Activated CD4-positive, alpha-beta T cell treated with anti-CD3 and anti-CD28 coated beads, Interleukin-2, Interleukin-4, amounts not matched to agents 100 ng/mL and 50 ng/mL, durations not matched to agents 16 hours and 8 hours (primary cell): ENCODE measurements at regions not wholly inside any gene's neighbourhood (a gene's known extent, or its start where the extent isn't known, plus 50 kb on each side); places are given as distances from the start of the nearest gene placed in this dataset.
"Not testable (repeated sequence)": the region's sequence is repeated elsewhere in the genome, so short reads cannot be mapped to it uniquely, and the experiment has no call there.

Experiments used
- DNase-seq: peaks from one replicate; pipeline ENCODE4 v3.0.0-alpha.2; 2020; ENCODE audit warnings: low spot score

DNA sequence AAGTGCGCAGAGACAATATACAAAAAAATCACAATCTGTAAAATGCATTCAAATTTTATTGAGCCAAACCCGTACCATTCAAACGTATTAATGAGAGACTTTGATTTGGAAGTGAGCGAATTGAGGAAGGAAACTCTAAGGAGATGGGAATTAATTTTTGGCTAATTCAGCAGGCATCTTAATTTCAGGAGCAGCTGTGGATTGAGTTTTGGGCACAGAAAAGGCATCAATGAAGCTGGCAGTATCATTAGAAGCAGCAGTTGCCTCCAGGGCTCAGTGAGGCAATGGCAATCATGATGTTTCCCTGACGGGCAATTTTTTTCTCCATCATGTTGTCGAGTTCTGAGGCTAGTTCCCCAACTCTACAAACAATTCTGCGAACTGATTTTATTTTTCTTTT lies 2041.6 kb downstream of the NCAM2 start:
- no peak for DNase-seq

DNA sequence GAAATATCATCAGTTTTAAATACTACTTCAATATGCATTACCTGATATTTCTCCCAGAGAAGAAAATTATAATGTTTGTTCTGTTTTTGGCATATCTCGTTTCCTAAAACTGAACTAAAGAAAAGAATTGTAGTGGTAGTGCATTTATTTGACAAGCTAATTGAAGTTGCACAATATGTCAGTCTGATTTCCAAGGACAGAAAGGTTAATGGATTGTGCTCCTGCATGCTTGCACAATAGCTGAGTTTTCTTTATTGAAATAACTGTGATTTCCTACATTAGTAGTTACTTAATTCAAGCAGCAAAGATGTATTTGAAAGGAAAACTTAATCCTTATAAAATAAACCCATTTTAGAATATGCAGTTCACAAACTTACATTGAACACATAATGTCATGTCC lies 2047.7 kb downstream of the NCAM2 start:
- DNase-seq = no peak

GRCh38 chr21:23067672-23068071 lies 2069.5 kb downstream of the NCAM2 start:
- DNase-seq = no peak

DNA sequence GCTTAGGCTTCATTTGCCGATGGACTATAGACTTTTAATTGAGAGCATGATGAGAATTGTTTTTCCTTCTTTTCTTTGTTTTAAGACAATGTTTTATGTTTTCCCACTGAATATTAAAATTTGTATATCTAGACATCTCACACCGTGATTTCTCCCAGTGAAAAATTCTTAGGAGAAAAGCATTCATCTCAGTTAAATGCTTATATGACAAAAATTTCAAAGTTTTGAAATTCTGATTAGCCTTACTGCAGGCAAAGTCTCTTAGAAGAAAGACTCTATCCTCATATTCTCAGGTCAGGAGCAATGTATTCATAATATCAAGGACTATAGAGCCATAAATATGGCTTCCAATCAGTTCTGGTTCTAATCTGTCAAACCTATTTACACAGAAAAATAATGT lies 2085.0 kb downstream of the NCAM2 start:
- no peak for DNase-seq

DNA sequence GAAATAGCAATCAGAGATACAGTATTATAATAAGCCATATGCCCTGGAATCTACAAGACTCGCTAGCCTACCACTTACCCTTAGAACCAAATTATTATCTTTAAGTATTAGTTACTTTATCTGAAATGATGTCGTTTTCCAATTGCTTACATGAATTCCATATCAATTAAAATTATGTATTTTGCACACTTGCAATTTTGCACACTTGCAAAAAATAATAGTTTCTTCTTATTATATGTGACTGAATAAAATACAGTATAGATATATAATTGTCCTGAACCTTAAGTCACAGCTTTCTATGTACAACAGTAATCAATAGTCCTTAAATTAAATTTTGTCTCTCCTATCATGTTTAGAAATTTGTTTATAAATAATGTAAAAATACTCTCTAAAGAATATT lies 2095.1 kb downstream of the NCAM2 start:
- DNase-seq = no peak

GRCh38 chr21:23099185-23099584 lies 2101.0 kb downstream of the NCAM2 start:
- no peak for DNase-seq

GRCh38 chr21:23101111-23101510 lies 2102.9 kb downstream of the NCAM2 start:
- DNase-seq = no peak

- no peak for DNase-seq
These were observed 2110.3 kb downstream of the NCAM2 start for GRCh38 chr21:23108533-23108932.

GRCh38 chr21:23111070-23111600 lies 2112.9 kb downstream of the NCAM2 start:
- no peak for DNase-seq

DNA sequence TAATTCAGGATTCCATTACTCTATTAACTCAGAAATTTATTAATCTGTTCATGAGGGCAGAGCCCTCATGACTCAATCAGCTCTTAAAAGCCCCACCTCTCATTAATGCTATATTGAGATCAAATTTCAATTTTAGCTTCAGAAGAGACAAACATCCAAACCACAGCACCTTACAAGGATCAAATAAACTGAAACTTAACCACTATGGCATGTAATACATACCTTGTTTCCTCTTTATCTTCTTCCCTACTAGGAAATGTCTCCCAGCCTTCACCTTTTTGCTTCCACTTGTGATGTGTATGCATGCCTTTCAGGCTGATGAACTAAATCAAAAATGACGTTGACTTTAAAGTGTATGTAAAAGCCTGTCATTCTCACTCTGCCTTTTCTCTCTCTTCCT lies 2121.3 kb downstream of the NCAM2 start:
- DNase-seq = no peak

DNA sequence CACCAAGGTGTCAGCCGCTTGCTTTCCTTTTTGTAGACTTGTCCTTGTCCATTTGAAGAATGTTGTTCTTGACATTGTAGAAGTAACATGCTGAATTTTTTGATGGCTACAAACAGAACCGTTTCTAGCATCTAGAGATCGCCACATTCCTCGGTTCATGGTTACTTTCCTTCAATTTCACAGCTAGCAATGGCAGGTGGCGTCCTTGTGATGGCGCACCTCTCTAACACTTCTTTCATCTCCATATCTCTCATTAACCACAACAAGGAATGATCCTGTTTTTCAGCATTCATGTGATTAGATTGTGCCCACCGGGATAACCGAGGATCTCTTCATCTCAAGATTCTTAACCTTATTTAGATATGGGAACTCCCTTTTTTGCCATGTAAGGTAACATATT lies 2129.8 kb downstream of the NCAM2 start:
- DNase-seq = no peak

- no peak for DNase-seq
These were observed 2132.1 kb downstream of the NCAM2 start for GRCh38 chr21:23130308-23130707.

- DNase-seq = no peak
These were observed 2133.0 kb downstream of the NCAM2 start for GRCh38 chr21:23131177-23131576.

GRCh38 chr21:23138797-23139196 lies 2140.6 kb downstream of the NCAM2 start:
- DNase-seq = no peak

- DNase-seq = no peak
These were observed 2153.9 kb downstream of the NCAM2 start for GRCh38 chr21:23152130-23152529.

DNA sequence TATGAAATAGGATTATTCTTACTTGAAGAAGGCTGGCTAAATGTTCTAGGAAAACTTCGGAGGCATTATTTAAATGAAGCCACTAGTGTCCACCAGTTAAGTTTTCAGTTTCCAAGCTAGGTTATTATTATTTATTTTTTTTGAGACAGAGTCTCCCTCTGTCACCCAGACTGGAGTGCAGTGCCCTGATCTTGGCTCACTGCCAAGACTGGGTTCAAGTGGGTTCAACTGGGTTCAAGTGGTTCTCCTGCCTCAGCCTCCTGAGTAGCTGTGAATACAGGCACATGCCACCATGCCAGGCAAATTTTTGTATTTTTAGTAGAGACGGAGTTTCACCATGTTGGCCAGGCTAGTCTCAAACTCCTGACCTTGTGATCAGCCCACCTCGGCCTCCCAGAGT lies 2155.6 kb downstream of the NCAM2 start:
- DNase-seq = not testable (repeated sequence)

GRCh38 chr21:23155281-23155680 lies 2157.1 kb downstream of the NCAM2 start:
- no peak for DNase-seq

DNA sequence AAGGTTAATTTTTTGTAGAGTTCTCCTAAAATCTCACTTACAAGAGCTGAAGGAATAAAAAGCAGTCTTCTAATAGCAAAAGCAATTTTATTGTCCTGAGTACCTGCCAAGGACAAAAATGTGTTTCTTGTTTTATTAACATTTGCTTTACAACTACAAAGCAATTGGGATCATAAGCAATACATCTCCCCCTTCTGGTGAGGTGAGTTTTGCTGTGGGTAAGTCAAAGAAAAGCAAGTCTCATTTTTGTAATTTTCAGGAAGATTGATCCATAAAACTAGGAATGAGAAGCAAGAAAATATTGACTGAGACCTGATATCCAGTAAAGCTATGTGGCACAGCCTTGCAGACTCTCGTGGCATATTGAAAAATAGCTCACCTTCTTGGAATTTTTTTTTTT lies 2162.7 kb downstream of the NCAM2 start:
- no peak for DNase-seq

GRCh38 chr21:23162198-23162946 lies 2164.2 kb downstream of the NCAM2 start:
- no peak for DNase-seq
